ENCODE measurements at regions not wholly inside any gene's neighbourhood (a gene's known extent, or its start where the extent isn't known, plus 50 kb on each side); places are given as distances from the start of the nearest gene placed in this dataset.

DNA sequence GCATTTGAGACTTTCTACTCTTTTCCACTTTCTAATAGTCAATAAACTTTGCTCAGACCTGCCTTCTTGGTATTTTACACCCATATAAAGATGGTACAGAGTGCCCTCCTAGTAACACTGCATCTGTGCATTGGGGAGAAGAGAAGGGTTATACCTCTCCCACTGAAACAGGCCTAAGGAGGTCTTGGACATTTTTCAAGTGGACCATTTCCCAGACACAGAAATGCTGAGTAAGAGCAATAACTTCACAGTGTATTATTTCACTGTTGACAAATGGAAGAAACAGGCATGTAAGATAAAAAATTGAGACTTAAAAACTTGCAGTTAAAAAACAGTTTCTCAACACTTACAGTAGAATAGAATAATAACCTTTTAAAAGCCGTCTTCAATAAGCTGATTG is 1224.0 kb upstream of the CDH18 start:
- DNase-seq (ENCODE audit: low read depth) = no peak
- H3K36me3 ChIP-seq (ENCODE audit: control insufficient read depth, insufficient read depth, low read length) = no peaks in the 10 kb centered on the region
- H3K27me3 ChIP-seq (ENCODE audit: control insufficient read depth, insufficient read depth, low read length) = no peaks in the 10 kb centered on the region
- H3K4me3 ChIP-seq (ENCODE audit: low read depth, low read length) = no peak overlapping the region
- TF ChIP-seq, protein P1, sequence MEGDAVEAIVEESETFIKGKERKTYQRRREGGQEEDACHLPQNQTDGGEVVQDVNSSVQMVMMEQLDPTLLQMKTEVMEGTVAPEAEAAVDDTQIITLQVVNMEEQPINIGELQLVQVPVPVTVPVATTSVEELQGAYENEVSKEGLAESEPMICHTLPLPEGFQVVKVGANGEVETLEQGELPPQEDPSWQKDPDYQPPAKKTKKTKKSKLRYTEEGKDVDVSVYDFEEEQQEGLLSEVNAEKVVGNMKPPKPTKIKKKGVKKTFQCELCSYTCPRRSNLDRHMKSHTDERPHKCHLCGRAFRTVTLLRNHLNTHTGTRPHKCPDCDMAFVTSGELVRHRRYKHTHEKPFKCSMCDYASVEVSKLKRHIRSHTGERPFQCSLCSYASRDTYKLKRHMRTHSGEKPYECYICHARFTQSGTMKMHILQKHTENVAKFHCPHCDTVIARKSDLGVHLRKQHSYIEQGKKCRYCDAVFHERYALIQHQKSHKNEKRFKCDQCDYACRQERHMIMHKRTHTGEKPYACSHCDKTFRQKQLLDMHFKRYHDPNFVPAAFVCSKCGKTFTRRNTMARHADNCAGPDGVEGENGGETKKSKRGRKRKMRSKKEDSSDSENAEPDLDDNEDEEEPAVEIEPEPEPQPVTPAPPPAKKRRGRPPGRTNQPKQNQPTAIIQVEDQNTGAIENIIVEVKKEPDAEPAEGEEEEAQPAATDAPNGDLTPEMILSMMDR (IDR thresholded peaks at IDR 0.05; ENCODE audit: insufficient read depth, low read length, poor library complexity, severe bottlenecking) = no peak

DNA sequence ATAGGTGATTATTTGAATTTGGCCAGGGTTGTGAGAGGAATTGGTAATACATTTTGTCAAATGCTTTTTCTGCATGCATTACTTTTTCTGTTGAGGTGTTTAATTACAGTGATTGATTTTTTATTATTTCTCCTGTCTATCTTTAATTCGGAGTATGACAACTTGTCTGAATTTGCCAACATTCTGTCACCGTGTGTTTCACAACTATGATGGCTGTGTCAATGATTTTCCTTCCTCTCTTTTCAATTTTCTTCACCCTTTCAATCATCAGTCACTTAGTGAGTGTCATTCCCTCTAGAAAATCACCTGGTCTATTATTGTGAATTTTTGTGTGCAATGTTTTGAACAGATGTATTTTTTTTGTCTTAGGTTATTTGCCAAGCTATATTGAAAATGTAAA is 1221.4 kb upstream of the CDH18 start:
- Histone ChIP-seq H3K36me3 (ENCODE audit: control insufficient read depth, insufficient read depth, low read length) (no peaks in the 10 kb centered on the region), H3K4me3 (ENCODE audit: low read depth, low read length) (no peak overlapping the region), H3K27me3 (ENCODE audit: control insufficient read depth, insufficient read depth, low read length) (no peaks in the 10 kb centered on the region)
- no peak for DNase-seq (ENCODE audit: low read depth)
- TF ChIP-seq, protein P1 (IDR thresholded peaks at IDR 0.05; ENCODE audit: insufficient read depth, low read length, poor library complexity, severe bottlenecking) = no peak

DNA sequence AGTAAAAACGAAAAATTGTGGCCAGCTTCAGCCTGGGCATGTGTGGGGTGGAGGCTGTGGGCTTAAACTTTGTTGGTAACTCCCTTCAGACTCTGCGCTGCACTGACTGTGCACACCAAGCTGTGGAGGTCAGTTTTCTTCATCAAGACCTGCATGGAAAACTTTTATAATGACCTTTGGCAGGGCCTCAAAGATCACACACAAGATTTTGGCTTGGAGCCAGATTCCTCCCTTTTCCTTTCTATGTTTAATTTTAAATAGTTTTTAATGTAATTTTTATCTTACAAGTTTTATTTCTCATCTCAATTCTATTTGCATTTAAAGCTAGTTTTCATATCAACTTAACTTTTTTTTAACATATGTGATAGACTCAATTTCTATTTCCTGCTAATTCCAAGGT is 1211.1 kb upstream of the CDH18 start:
- Histone ChIP-seq H3K27me3 (ENCODE audit: control insufficient read depth, insufficient read depth, low read length) (no peaks in the 10 kb centered on the region), H3K4me3 (ENCODE audit: low read depth, low read length) (no peak overlapping the region), H3K36me3 (ENCODE audit: control insufficient read depth, insufficient read depth, low read length) (no peaks in the 10 kb centered on the region)
- DNase-seq (ENCODE audit: low read depth) = no peak
- TF ChIP-seq, protein P1 (IDR thresholded peaks at IDR 0.05; ENCODE audit: insufficient read depth, low read length, poor library complexity, severe bottlenecking) = no peak

DNA sequence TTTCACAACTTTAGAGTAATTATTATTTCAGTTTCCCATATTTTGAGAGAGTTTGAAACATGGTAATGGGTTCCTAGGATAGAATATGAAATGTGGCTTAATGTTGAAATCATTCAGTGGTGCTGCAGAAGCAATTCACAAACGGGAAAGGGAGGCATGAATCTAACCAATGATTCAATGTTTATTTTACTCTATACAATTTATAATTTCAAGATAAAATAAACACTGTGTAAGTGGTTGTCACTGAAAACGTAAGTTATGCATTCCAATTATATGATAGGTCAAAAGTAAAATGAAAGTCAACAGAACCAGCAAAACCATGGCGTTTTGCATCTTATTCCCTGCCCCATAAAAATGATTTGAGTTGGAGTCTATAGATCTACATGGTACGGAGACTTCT is 1207.1 kb upstream of the CDH18 start:
- no peak for DNase-seq (ENCODE audit: low read depth)
- Histone ChIP-seq H3K36me3 (ENCODE audit: control insufficient read depth, insufficient read depth, low read length) (no peaks in the 10 kb centered on the region), H3K27me3 (ENCODE audit: control insufficient read depth, insufficient read depth, low read length) (no peaks in the 10 kb centered on the region), H3K4me3 (ENCODE audit: low read depth, low read length) (no peak overlapping the region)
- TF ChIP-seq, protein P1 (IDR thresholded peaks at IDR 0.05; ENCODE audit: insufficient read depth, low read length, poor library complexity, severe bottlenecking) = no peak

DNA sequence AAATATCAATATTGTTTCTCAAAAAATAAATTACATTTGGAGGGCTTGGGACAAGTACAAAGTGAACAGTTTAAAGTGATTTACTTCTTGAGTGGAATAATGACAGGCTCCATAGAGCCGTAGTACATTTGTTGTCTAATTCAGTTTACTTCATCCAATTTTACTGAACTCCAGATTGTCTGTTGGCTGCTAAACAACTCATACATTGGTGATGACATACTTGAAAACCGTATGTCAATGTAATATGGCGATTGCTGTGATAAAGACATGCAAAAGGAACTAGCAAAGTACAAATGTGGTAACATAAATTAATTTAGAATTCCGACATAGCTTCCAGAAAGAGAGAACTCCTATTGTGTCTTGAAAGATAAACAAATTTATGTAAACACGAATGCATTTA is 1197.5 kb upstream of the CDH18 start:
- Histone ChIP-seq H3K27me3 (ENCODE audit: control insufficient read depth, insufficient read depth, low read length) (no peaks in the 10 kb centered on the region), H3K36me3 (ENCODE audit: control insufficient read depth, insufficient read depth, low read length) (no peaks in the 10 kb centered on the region), H3K4me3 (ENCODE audit: low read depth, low read length) (no peak overlapping the region)
- TF ChIP-seq, protein P1 (IDR thresholded peaks at IDR 0.05; ENCODE audit: insufficient read depth, low read length, poor library complexity, severe bottlenecking) = no peak
- no peak for DNase-seq (ENCODE audit: low read depth)

DNA sequence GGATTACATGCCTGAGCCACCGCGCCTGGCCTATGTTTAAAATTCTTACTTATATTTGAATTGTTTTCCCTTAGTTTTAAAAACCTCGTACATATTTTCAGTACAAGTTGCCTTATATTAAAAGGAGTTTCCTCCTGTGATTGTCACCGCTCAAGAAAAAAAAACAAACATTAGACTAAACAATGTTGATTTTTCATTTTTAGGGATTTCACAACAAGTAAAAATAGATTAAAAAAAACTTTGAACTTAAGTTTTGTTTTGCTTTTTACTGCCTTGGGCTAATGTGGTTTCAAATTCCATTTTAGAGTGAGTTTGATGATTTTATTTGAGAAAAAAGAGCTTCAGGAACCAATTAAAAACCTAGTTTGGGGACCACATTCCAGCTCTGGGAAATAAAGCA is 1196.6 kb upstream of the CDH18 start:
- H3K4me3 ChIP-seq (ENCODE audit: low read depth, low read length) = no peak overlapping the region
- DNase-seq (ENCODE audit: low read depth) = no peak
- TF ChIP-seq, protein P1 (IDR thresholded peaks at IDR 0.05; ENCODE audit: insufficient read depth, low read length, poor library complexity, severe bottlenecking) = no peak
- no peaks in the 10 kb centered on the region for H3K27me3 ChIP-seq (ENCODE audit: control insufficient read depth, insufficient read depth, low read length)
- no peaks in the 10 kb centered on the region for H3K36me3 ChIP-seq (ENCODE audit: control insufficient read depth, insufficient read depth, low read length)
